ENCODE measurements at regions not wholly inside any gene's neighbourhood (a gene's known extent, or its start where the extent isn't known, plus 50 kb on each side); places are given as distances from the start of the nearest gene placed in this dataset.

DNA sequence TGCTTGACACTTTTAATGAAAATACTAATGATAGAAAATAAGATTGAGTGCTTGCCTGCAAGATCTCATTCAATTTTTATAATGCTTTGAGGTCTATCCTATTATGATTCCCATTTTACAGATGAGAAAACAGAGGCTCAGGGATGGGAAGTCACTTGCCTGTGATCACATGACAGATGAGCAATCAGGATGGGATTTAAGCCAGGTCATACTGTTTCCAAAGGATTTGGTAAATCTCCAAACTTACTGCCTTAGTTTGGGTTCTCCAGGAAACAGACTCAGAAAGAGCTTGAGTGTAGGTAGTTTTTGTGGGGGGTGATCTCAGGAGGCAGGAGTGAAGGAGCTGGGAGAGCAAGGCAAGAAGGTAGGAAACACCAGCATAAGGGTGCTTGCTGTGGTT, 456.3 kb downstream of the MAFB start:
- no peak for DNase-seq (ENCODE audit: low read depth)

DNA sequence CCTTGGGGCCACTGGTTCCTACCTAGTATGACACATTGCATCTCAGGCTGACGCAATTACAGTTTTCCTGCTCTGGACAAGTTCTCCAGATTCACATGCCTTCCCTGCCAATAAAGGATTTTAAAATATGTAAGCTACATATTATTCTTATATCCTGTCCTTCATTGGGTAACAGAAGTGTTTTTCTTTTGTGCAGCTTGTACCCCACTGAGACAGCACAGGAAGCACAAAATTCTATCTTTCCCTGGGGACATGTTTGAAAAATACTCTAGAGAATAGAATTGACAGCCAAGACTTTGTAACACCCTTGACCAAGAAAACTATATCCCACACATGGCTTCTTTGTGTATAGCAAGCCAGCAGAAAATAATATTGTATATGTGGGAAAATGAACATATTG, 456.8 kb downstream of the MAFB start:
- DNase-seq (ENCODE audit: low read depth) = no peak

DNA sequence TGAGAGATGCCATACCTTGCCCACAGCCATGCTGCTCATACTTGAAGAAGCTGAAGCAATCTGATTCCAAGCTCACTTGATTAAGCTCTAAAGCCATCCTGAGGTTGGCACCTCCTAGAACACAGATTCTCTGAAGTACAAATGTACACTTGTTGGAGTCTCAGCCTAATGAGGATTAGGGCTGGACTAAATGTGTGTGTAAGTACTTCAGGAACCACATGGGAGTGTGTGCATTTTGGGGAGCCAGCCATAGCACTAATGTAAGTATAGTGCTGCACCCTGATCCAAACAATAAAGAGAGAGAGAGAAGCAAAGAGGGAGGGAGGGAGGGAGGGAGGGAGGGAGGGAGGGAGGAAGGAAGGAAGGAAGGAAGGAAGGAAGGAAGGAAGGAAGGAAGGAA, 458.6 kb downstream of the MAFB start:
- DNase-seq (ENCODE audit: low read depth) = no peak

DNA sequence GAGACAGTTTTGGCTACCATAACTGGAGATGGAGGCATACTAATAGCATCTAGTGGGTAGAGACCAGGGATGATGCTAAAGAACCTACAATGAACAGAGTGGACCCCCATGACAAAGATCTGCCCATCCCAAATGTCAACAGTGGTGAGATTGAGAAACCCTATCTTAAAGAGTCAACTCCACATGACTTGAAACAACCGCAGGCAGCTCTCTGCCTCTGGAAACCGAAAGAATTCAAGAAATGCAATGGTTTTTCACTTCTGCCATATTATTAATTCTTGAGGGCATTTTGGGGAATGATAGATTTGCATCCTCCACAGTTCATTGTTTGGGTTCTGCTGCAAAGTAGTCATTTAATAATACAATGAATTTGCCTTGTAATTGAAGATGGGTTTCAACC, 463.4 kb downstream of the MAFB start:
- DNase-seq (ENCODE audit: low read depth) = no peak

DNA sequence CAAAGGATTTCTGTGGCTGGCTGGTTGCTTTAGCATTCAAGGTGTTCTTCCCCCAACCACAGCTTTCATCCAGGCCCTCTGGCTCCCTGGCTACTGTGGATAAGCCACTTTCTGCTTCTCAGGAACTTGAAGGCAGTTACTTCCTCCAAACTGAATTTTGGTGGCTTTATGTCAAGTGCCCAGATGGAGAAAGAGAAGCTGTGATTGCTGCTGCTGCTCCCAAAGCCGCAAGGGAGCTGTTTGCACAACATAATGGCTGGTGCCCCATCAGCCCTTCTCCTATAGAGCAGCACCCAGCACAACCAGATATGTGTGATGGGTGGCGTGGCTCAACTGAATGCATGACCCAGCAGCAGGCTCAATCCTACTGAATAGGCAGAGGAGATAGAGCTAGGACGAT, 465.2 kb downstream of the MAFB start:
- no peak for DNase-seq (ENCODE audit: low read depth)

DNA sequence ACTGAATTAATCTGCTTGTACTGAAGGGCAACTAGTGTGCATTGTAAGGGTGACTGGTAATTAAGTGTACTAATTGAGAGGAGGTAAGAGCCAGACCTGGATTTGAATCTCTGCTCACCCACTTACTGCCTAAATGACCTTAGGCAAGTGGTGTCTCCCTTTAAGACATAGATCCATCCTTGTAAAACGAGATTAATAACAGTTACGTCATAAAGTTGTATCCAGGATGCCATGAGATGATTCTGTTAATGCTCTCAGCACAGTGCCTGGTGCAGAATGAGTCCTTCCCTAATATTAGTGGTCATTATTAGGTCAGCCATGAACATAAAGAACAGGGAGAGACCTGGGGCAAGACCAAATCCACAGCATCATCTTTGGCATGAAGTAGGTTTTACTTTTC, 470.1 kb downstream of the MAFB start:
- DNase-seq (ENCODE audit: low read depth) = no peak

DNA sequence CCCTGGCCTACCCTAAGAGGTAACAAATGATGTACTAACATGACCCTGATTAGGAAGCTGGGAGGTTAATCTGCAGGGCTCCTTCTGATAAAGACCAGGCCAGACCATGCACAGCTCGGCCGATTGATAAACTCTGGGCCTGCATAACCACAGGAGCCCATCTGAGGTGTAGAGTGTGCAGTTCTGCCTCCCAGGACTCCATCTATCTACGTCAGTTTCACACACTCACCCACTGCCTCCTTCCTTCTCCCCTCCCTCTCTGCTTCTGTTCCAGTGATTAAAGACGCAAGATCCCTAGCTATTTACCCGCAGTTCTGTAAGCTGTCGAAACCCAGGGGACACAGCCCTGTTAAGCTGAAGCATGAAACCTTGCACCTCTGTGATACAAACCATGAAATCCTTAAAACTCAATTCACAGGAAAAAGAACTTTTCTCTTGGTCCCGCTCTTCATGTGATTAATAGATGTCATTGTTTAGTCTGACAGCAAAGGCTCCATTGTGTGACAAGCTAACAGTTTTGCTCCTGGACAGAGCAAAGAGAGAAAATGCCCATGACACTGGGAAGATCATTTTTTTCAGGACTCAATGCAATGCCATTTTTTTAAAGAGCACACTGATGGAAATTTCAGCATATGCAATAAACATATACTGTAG, 470.6 kb downstream of the MAFB start:
- no peak for DNase-seq (ENCODE audit: low read depth)

DNA sequence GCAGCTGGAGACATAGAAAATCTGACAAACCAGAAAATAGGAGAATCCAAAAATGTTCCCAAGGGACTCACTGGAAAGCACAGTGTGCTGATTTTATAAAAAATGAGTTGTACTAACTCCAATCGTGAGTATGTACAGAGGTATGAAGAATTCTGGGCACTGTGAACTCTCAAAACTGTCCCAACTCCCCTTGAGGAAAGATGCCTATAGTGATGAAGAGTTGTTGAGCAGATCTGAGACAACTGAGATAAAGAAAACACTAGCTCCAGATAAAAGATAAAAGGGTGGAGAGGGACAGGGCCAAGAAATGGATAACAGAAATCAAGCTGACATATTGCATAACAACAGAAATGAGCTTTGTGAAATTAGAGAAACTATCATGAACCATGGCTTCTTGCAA, 481.4 kb downstream of the MAFB start:
- no peak for DNase-seq (ENCODE audit: low read depth)

DNA sequence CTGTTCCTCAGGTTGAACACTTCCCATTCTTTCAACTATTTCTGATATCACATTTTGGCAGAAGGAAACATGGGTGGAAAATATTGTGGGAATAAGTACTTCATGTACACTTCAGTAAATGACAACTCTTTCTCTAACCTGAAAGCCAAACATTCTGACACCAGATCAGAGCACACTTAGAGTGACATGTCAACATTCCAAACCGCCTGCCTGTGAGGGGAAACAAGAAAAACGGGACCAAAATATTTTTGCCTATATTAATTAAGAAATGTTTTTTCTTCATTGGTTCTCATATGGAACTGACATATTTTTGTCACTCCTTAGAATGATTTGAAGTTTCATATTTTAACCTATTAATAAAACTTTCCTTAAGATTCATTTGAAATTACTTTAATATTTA, 483.1 kb downstream of the MAFB start:
- no peak for DNase-seq (ENCODE audit: low read depth)

DNA sequence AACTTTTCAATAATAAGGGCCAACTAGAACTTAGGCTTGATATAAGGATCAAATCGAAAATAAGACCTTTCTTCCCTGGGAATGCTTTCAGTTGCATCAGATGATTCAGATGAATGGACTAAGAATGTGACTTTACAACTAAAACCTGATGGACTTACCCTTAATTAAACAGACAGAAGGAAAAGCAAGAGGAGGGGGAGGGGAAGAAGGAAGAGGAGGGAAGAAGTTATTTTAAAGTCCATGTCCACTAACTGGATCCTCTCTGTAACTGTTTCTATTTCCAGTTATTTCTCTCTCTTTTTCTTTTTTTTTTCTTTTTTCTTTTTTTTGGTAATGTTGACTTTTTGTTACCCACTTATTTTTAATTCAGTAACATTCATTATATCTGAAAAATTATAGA, 486.0 kb downstream of the MAFB start:
- DNase-seq (ENCODE audit: low read depth) = no peak

DNA sequence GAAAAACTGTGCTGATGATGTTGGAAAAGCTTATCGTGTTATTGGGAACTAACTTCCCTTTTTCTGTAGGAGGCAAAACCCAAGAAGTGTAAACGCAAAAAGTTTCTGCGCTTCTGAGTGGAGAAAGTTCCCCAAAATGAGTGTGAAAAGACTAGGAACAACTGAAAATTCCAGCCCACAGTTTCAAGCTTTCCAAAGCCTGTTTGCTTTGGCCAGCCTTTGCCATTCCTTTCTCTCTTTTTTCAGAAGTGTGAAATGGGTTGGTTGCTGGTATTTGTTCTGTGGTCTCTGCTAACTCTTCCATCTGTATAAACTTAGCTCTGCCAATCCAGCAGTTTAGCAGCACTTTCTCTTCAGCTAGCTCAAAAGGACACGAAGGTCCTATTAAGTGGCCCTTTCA, 491.3 kb downstream of the MAFB start:
- DNase-seq (ENCODE audit: low read depth) = no peak

DNA sequence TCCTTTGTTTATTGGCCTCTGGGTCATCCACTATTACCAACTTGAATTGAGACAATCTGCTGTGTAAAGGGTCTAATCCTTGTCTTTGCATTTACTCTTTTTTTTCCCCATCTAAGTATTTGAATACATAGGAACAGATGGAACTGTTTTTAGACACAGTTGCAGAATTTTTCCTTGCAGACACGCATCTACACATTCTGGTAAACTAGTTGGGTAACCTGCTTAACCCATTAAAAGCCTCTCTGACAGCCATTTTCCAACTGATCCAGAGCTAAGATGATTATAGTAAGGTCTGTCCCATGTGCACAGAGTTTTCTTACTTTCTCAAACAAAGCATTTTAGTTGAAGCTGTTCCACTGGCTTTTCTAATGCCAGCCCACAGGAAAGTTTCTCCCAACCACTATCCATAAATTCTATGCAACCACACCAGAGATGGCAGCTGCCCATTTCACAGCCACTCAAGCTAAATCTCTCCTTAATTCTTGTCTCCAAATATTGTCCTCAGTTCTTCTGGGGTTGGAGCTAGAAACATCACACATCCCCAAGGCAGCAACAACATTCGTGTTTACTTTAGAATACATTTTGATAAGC, 492.1 kb downstream of the MAFB start:
- DNase-seq (ENCODE audit: low read depth) = no peak

DNA sequence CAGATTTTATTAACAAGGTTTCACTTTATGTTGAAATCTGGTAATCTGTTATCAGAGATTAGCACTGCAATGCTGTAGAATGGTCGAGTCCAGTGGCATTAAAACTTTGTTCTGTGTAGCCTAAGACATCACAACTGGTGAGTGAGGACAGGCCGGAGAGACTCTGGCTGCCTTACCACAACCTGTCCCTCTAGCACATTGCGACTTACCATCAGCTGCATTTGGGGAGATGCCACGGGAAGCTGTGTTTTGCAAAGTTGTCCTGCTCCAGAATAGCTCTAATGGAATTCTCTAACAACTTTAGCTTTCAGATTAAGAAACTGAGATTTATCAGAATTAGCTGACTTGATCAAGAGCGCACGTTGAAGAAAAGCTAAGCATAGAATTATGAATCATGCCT, 493.3 kb downstream of the MAFB start:
- no peak for DNase-seq (ENCODE audit: low read depth)

DNA sequence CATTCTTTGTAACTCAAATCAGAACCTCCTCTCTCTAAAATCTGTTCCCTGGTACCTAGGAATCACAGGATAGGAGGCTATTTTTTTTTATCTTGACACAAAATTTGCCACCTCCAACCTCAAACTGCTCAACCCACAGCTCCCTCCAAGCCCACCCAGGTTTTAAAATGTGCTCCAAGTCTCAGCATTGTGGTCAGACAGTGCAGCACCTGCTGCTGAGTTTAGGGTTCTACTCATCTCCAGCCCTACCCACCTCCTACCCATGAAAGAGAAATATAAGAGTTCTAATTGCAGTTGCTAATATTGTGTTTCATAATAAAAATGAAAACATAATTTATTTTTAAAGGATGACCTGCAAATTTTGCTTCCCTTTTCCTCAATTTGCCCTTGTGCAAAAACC, 496.5 kb downstream of the MAFB start:
- DNase-seq (ENCODE audit: low read depth) = no peak

DNA sequence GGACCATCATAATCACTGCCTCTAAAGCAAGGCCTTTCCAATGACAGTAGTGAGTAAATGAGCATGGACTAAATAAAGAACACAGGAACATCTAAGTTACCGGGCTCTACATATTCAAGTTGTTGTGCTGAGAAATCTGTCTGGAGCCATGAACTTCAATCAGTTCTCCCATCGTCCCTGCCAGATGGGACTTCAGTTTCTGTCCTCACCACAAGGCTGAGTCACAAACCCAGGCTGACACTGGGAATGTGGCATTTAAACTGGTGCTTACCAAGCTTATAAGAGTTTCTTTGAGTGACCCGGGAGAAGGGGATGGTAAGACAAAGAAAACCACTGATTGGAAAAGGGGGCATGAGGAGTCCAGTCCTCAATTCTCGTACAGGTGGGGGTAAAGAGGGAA, 497.0 kb downstream of the MAFB start:
- peak; percentile 1 for DNase-seq (ENCODE audit: low read depth)

DNA sequence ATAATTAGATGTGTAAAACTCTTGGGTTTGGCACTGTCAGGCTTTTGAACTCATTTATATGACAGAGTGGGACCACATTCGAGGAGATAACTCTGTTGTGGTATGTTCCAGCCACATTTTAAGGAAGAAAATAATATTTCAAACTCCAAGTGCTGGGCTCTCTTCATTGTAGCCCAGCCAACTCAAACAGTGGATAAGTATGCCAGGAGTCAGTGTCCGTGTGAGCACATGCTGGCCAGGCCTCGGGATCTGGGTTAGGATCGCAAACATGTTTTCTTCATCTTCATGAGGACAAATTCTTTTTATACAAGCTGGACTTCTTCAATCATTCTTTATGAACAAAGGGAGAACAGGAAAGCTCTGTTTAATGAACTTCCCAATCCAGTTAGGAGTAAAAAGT, 497.5 kb downstream of the MAFB start:
- DNase-seq (ENCODE audit: low read depth) = no peak

DNA sequence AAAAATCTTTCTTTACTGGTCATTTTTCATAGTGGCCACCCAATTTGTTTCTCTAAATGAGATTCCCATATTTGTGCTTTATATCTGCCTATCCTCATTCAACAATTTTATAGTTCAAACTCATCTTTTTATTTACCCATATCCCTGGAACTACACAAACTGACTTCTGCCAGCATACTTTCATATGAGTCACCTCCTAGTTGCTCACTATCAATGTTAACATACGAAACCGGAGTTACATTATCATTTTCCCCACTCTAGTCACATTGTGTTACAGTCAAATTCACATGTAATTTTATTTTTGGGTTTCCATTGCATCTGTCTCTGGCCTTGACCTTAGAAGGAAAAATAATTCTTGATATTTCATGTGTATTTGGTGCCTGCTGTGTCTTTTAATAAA, 499.4 kb downstream of the MAFB start:
- no peak for DNase-seq (ENCODE audit: low read depth)

DNA sequence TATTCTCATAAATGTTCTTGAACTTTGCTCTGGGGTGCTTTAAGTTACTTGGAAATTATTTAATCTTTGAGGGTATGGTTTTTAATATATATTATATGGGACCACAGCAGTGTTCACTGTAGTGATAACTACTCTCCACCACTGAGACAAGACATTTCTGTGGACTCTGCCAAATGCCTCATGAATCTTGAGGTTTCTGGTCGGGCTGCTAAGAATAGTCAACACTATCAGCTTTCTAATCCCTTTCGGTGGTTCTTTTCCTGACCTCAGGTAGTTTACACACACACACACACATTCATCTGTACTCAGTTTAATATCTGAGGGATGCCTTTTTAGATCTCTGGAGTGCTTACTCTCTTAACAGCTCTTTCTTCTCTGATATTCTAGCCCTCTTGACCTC, 500.7 kb downstream of the MAFB start:
- DNase-seq (ENCODE audit: low read depth) = no peak

DNA sequence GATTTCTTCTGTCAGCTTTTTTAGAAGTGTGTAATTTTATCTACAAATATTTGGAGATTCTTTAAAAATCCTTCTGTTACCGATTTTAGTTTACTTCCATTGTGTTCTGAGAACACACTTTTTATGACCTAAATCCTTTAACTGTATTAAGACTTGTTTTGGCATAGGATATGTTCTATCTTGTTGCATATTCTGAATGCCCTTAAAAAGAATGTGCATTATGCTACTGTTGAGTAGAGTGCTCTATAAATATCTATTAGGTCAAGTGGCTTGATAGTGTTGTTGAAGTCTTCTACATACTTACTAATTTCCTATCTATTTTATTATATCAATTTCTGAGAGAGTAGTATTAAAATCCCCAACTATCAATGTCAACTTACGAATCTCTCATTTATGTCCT, 502.2 kb downstream of the MAFB start:
- no peak for DNase-seq (ENCODE audit: low read depth)

DNA sequence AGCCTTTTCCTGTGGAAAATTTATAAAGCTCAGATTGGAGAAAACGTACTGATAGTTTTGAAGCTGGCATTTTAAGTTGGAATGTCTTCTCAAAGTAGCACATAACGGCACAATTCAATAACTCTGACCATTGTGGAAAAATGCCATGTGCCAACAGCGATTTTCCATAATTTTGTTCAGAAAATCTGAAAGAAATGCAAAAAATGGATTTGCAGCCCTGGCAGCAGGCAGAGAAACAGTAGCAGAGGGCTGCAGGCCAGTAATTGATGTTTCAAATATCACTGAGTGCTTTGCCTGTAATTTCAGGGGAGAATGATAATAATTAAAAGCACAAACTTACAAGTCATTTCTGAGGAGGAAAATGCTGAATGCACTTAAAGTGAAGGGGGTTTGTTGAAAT, 507.4 kb downstream of the MAFB start:
- no peak for DNase-seq (ENCODE audit: low read depth)

DNA sequence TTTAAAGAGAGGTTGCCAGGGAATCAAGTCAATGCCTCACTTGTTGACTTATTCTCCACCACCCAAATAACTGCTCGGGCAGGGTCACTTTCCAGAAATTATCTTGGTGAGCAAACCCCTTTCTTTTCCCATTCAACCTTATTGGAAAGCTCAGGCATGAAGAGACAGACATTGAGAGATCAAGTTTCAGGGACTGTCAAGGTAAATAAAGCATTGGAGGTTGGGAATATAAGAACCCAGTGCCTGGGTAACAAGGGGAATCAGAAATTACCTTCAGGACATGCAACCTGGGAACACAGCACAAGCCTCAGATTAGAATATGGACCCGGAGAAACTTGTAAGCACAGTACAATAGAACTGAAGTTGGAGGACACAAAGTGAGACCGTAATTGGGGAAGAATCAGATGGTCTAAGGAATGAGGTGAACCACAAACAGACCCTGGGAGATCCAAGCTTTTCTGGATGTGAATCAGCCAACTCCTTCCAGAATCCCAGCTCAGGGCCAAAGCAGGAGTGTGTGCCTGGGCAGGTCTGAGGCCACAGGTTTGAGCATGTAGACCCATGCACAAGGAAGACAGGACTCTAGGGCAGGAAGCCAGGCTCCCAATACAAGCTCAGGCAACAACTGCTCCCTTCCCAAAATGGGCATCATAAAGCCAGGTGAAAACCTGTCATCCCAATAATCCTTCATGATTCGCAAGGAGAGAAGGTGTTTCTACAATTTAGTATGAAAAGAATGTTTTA, 512.8 kb downstream of the MAFB start:
- no peak for DNase-seq (ENCODE audit: low read depth)

DNA sequence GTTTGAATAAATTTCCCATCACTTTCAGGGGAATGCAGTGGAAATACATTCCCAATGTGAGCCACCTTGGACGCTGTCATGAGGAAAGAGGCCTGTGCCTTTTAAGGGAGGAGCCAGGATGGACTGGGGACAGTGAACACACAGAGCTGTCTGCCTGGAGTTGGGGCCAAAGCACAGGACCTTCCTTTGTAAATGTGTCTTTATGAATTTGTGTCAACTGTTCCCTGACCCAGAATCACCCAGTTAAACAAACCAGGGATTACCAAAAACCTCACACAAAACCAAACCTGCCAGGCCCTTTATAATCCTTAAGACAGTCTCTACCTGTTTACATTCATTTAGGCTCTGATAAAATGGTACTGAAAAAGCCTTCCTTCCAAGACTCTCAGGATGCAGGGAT, 513.7 kb downstream of the MAFB start:
- DNase-seq (ENCODE audit: low read depth) = no peak

DNA sequence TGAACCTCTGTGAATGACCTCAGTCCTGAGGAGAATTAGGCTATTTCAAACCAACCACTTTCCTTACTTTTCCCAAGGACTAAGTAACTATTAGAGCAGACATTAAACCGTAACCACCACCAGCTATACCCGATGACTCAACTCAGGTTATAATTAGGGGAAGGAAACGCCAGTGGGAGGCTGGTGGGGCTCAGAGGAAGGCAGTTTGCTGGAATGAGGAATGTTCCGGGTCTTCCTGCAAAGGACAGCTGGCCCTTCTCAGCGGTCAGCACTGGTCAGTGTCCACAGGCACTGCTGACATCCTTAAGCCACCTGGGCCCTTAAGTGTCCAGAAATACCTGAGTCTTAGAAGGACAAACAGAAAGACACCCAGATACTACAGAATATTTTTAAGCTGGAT, 515.2 kb downstream of the MAFB start:
- no peak for DNase-seq (ENCODE audit: low read depth)

All from HT1080 (cell line).